ENCODE measurements at regions not wholly inside any gene's neighbourhood (a gene's known extent, or its start where the extent isn't known, plus 50 kb on each side); places are given as distances from the start of the nearest gene placed in this dataset.
"Not testable (repeated sequence)": the region's sequence is repeated elsewhere in the genome, so short reads cannot be mapped to it uniquely, and the experiment has no call there.

DNA sequence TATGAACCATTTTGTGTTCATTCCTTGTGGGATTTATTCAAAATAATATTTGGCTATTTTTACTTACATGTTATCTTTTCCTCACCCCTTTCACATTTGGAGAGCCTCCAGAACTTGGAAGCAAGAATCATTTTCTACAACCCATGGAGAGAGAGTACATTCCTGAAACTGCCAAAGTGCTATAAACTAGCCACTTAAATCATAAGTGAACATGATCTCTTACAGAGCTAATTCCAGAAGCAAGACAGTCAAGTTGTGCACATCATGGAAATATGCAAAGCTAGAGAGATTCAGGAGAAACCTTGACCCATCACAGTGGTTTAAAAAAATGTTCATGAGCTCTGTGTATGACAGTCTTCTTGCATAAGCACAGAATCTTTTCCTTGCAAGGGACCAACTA is 883.6 kb upstream of the C9orf72 start:
- TF ChIP-seq ZFX (IDR thresholded peaks at IDR 0.05) = no peak

GRCh38 chr9:28464481-28465216 is 891.4 kb upstream of the C9orf72 start:
- no peak overlapping the region for H3K27ac ChIP-seq
- TF ChIP-seq, protein P1, sequence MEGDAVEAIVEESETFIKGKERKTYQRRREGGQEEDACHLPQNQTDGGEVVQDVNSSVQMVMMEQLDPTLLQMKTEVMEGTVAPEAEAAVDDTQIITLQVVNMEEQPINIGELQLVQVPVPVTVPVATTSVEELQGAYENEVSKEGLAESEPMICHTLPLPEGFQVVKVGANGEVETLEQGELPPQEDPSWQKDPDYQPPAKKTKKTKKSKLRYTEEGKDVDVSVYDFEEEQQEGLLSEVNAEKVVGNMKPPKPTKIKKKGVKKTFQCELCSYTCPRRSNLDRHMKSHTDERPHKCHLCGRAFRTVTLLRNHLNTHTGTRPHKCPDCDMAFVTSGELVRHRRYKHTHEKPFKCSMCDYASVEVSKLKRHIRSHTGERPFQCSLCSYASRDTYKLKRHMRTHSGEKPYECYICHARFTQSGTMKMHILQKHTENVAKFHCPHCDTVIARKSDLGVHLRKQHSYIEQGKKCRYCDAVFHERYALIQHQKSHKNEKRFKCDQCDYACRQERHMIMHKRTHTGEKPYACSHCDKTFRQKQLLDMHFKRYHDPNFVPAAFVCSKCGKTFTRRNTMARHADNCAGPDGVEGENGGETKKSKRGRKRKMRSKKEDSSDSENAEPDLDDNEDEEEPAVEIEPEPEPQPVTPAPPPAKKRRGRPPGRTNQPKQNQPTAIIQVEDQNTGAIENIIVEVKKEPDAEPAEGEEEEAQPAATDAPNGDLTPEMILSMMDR (conservative IDR thresholded peaks at IDR 0.05) = no peak
- no peak for TF ChIP-seq ZFX (IDR thresholded peaks at IDR 0.05)

More for the DNA sequence above, 883.6 kb upstream of the C9orf72 start:
- no peak overlapping the region for H3K27ac ChIP-seq

DNA sequence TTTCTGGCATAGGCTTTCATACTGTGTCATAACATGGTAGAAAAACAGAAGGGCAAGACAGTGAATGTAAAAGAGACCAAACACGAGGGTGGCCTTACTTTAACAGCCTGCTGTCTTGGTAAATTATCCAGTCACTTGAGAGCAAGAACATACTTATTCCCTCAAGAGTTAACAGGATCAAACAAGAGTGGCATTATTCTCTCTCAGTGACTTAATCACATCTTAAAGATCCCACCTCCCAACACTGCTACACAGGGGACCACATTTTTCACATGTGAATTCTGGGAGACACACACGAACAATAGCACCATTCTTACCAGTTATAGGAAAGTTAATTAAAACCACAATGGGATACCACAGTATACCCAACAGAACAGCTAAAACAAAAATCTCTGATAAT is 898.0 kb upstream of the C9orf72 start:
- TF ChIP-seq, protein P1 (conservative IDR thresholded peaks at IDR 0.05) = no peak
- no peak for TF ChIP-seq ZFX (IDR thresholded peaks at IDR 0.05)
- no peak overlapping the region for H3K27ac ChIP-seq

DNA sequence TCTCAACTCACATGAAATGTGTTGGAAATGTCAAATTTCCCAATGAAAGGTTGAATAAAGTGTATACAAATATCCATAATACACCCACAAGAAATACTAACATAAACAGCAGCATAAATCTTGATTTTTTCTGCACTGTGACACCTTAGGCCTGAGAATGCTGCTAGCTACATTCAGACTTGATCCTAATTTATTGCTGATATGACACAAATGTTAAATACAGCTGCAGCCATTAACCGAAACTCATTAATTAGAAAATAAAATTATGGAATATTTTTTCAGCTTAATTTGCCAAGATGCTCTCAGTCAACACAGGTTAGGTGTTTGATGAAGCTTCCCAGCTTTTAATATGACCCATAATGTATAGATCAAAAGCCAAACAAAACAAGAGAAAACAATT is 914.3 kb upstream of the C9orf72 start:
- H3K27ac ChIP-seq = no peak overlapping the region
- no peak for TF ChIP-seq ZFX (IDR thresholded peaks at IDR 0.05)
- TF ChIP-seq, protein P1 (conservative IDR thresholded peaks at IDR 0.05) = no peak

- H3K27ac ChIP-seq = no peak overlapping the region
- TF ChIP-seq ZFX (IDR thresholded peaks at IDR 0.05) = no peak
- TF ChIP-seq, protein P1 (conservative IDR thresholded peaks at IDR 0.05) = no peak
Observed at GRCh38 chr9:28491121-28491520, 917.8 kb upstream of the C9orf72 start.

- not testable (repeated sequence) for H3K27ac ChIP-seq
Observed at GRCh38 chr9:28498168-28498567, 924.9 kb upstream of the C9orf72 start.

GRCh38 chr9:28502189-28502588 is 928.9 kb upstream of the C9orf72 start:
- no peak for TF ChIP-seq ZFX (IDR thresholded peaks at IDR 0.05)
- TF ChIP-seq, protein P1 (conservative IDR thresholded peaks at IDR 0.05) = no peak
- no peak overlapping the region for H3K27ac ChIP-seq

DNA sequence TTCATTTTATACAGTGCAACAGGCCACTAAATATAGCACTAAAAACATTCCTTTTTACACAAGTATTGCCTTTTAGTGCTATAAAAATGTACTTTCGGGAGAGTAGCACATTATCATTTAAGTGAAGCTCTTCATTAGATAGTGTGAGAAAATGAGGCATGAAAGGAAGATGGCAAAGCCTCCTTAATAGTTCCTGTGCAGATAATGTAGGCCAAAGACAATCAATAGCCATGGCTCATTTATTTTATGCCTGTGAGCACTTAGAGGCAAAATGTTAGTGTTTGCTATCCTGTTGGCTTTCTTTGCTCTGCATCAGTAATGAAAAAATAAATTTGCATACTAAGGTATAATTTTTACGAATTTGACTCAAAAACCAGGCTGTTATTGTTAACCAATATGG is 929.5 kb upstream of the C9orf72 start:
- H3K27ac ChIP-seq = no peak overlapping the region
- TF ChIP-seq, protein P1 (conservative IDR thresholded peaks at IDR 0.05) = no peak
- TF ChIP-seq ZFX (IDR thresholded peaks at IDR 0.05) = no peak

Data from C4-2B (cell line).